T-helper 2 cell treated with Interferon-gamma antibody and Interleukin-4, amounts not matched to agents 100 ng/mL and 5 ng/mL, for 36 hours (primary cell): ENCODE measurements at regions not wholly inside any gene's neighbourhood (a gene's known extent, or its start where the extent isn't known, plus 50 kb on each side); places are given as distances from the start of the nearest gene placed in this dataset.

Source experiments
- intact Hi-C: fragments of 100-400 bp; cut with micrococcal nuclease; formaldehyde crosslinking; loops from one replicate; pipeline ENCODE4 v1.15.1; 2023

- intact Hi-C loops: no loop called here
Observed at GRCh38 chr1:69228501-69228900, 339.2 kb upstream of the LRRC7 start.

- intact Hi-C loops: no loop called here
Observed at GRCh38 chr1:69230208-69230607, 337.5 kb upstream of the LRRC7 start.

- intact Hi-C loops: no loop called here
Observed at GRCh38 chr1:69233463-69233862, 334.3 kb upstream of the LRRC7 start.

- intact Hi-C loops: no loop called here
Observed at GRCh38 chr1:69244211-69244610, 323.5 kb upstream of the LRRC7 start.

GRCh38 chr1:69246109-69246508, 321.6 kb upstream of the LRRC7 start:
- intact Hi-C loops: no loop called here

- intact Hi-C loops: no loop called here
Observed at GRCh38 chr1:69246710-69247109, 321.0 kb upstream of the LRRC7 start.

- intact Hi-C loops: no loop called here
Observed at GRCh38 chr1:69252696-69253095, 315.0 kb upstream of the LRRC7 start.

- intact Hi-C loops: no loop called here
Observed at GRCh38 chr1:69256036-69256435, 311.7 kb upstream of the LRRC7 start.

- intact Hi-C loops: no loop called here
Observed at GRCh38 chr1:69258842-69259241, 308.9 kb upstream of the LRRC7 start.

- intact Hi-C loops: no loop called here
Observed at GRCh38 chr1:69263921-69264391, 303.8 kb upstream of the LRRC7 start.

- intact Hi-C loops: no loop called here
Observed at GRCh38 chr1:69269491-69269890, 298.2 kb upstream of the LRRC7 start.

GRCh38 chr1:69271587-69272125, 296.1 kb upstream of the LRRC7 start:
- intact Hi-C loops: no loop called here

GRCh38 chr1:69272684-69273083, 295.0 kb upstream of the LRRC7 start:
- intact Hi-C loops: no loop called here

GRCh38 chr1:69278923-69279322, 288.8 kb upstream of the LRRC7 start:
- intact Hi-C loops: no loop called here

GRCh38 chr1:69283516-69283915, 284.2 kb upstream of the LRRC7 start:
- intact Hi-C loops: no loop called here

GRCh38 chr1:69284508-69284907, 283.2 kb upstream of the LRRC7 start:
- intact Hi-C loops: no loop called here

- intact Hi-C loops: no loop called here
Observed at GRCh38 chr1:69288416-69288815, 279.3 kb upstream of the LRRC7 start.

- intact Hi-C loops: no loop called here
Observed at GRCh38 chr1:69290291-69290690, 277.4 kb upstream of the LRRC7 start.

GRCh38 chr1:69291541-69291940, 276.2 kb upstream of the LRRC7 start:
- intact Hi-C loops: no loop called here

- intact Hi-C loops: no loop called here
Observed at GRCh38 chr1:69292833-69293232, 274.9 kb upstream of the LRRC7 start.

GRCh38 chr1:69294171-69294570, 273.6 kb upstream of the LRRC7 start:
- intact Hi-C loops: no loop called here

GRCh38 chr1:69295265-69295664, 272.5 kb upstream of the LRRC7 start:
- intact Hi-C loops: no loop called here

- intact Hi-C loops: no loop called here
Observed at GRCh38 chr1:69305621-69306020, 262.1 kb upstream of the LRRC7 start.
